GM21447 (cell line): ENCODE measurements at regions not wholly inside any gene's neighbourhood (a gene's known extent, or its start where the extent isn't known, plus 50 kb on each side); places are given as distances from the start of the nearest gene placed in this dataset.

Experiments
- ATAC-seq: cut with Tn5 transposase; IDR thresholded peaks from one replicate; pipeline ENCODE4 v1.9.1; 2021; ENCODE audit not compliant: unreplicated experiment

- no peak for ATAC-seq
Observed at GRCh38 chr2:181146171-181146570, 165.8 kb downstream of the UBE2E3 start.

DNA sequence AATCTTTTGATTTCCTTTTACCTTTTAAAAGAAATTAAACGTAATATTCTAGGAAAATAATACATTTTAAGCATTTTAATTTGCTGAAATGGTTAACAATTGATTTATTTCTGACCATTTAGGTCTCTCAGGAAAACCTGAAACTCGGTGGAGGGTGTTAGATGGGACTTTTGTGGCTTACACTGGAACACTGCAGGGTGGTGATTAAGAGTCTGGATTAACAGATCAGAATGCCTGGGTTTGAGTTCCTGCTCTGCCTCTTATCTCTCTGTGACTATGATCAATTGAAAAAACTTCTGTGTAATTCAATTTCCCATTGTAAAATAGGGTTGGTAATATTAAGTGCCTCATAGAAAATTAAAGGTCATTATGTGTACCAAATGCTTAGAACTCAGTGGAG is 168.7 kb downstream of the UBE2E3 start:
- ATAC-seq: no peak

- no peak for ATAC-seq
Observed at GRCh38 chr2:181152226-181152625, 171.8 kb downstream of the UBE2E3 start.

- no peak for ATAC-seq
Observed at GRCh38 chr2:181152701-181153100, 172.3 kb downstream of the UBE2E3 start.

DNA sequence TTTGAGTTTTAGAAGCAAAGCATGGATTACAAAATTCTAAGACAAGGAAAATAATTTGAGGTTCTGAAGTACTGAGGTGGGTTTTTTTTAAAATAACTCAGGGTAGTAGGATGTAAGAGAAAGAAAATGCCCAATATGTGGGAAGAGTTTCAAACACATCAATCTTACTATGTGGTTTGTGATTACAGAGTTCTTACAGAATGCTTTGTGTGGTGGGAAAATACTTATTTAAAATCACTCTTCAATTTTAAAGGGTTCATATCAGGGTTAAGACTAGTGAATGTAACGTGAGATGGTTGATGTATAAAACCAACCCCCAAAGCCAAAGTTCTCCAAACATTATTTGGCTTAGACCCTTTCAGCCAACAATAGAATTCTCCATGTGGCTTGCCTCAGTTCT is 173.5 kb downstream of the UBE2E3 start:
- ATAC-seq: no peak

GRCh38 chr2:181157326-181157725 is 176.9 kb downstream of the UBE2E3 start:
- no peak for ATAC-seq

- no peak for ATAC-seq
Observed at GRCh38 chr2:181158427-181158826, 178.0 kb downstream of the UBE2E3 start.

DNA sequence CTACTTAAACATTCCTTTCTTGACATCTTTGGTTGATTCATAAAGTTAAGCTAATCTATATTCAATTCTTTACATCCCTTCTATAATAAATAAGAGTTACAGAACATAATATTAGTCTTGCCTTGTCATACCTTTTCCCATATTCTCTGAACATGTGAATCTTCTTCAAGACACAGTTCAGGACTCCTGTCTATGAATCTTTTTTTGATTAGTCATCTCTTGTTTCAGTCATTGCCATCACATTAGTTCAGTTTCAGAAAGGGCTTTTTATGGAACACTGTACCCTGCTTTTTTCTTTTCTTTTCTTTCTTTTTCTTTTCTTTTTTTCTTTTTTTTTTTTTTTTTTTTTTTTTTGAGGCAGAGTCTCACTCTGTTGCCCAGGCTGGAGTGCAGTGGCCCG is 181.2 kb downstream of the UBE2E3 start:
- ATAC-seq: no peak

DNA sequence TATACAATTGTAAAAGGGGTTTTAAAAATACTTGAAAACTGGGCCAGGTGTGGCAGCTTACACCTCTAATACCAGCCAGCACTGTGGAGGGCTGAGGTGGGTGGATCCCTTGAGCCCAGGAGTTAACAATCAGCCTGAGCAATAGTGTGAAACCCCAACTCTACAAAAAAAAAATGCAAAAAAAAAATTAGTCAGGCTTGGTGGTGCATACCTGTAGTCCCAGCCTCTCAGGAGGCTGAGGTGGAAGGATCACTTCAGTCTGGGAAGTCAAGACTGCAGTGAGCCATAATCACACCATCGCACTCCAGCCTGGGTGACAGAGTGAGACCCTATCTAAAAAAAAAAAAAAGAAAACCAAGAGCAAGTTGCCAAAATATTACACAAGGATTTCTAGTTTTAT is 182.7 kb downstream of the UBE2E3 start:
- no peak for ATAC-seq

DNA sequence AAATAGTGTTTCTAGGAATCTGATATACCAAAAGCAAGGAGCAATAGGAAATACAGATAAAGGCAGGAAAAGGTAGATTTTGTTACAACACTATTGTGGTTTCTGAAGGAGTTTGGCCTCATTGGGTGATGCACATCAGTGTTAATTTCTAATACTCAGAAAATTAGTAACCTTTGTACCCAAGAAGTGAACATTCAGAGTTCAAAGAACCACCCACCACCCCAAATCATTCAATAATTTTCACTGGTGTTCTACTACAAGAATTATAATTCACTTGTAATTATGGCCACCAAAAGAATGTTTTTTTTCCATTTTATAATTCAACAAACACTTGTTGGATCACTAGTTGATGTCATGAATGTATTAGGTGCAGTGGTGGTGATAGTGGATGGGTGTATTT is 183.3 kb downstream of the UBE2E3 start:
- no peak for ATAC-seq

- ATAC-seq: peak; percentile 50
Observed at GRCh38 chr2:181164699-181165098, 184.3 kb downstream of the UBE2E3 start.

DNA sequence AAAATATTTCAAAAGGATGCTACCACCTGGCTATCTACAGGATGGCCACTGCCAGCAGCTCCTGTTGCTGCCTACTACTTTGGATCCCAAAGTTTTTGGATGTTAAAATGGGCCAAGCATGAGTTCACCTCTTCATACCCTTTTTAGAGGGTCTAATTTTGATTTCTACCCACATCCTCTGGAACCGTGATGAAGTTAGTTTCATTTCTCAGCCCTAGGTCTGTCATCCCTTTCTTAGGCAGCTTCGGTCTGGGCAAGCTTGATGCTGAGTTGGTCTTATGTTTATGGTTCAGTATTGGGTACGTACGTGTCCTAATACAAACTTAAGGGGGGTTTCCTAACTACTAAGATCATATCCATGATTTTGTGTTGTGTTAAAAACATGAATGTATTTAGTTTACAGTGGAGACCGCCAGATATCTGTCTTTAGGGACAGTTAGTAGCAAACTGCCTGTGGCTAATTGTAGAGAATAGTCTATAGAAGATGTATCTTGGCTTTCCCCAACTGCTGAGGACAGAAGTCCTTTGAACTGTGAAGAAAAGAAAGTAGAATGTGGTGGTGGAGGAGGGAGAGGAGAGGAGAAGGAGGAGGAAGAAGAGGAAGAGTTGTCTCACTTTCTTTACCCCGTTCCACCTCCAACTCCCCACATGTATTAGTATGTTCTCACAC is 184.9 kb downstream of the UBE2E3 start:
- peak; percentile 51 for ATAC-seq

DNA sequence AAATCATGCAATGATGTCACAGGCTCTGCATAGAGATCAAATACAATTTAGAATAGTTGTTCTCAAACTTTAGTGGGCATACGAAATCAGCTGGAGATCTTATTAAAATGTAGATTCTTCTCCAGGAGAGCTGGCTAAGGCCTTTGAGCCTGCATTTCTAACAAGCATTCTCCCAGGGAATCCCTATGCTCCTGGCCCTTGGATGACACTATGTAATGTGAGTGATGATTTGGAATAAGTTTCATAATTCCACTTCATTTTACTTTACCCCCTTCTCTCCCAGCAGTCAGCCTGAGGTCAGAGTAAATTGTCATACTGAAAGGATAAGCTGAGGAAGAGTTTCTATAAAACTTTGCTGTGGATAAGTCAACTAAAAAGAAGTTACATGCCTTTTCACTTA is 189.1 kb downstream of the UBE2E3 start:
- ATAC-seq: no peak

- ATAC-seq: no peak
Observed at GRCh38 chr2:181170256-181170655, 189.9 kb downstream of the UBE2E3 start.

GRCh38 chr2:181172676-181173075 is 192.3 kb downstream of the UBE2E3 start:
- ATAC-seq: no peak

- ATAC-seq: peak; percentile 53
Observed at GRCh38 chr2:181174611-181175580, 194.5 kb downstream of the UBE2E3 start.

DNA sequence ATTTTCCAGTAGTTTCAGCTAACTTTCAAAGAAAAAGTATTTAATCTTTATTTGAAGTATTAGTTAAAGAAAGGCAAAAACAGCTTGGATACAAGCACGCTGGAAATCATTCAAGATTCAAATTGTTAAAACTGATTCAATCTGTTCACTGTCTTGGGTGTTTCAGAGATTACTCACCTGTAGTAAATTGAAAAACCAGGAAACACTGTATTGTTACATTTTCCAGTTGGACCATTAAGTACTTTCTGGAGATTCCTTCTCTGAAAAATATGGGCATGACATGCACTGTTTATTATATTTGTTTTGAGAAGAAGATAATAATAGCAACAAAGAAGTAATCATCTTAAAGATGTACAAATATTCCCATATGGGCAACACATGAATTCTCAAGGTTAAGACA is 196.1 kb downstream of the UBE2E3 start:
- ATAC-seq: no peak

- no peak for ATAC-seq
Observed at GRCh38 chr2:181177376-181177775, 197.0 kb downstream of the UBE2E3 start.

DNA sequence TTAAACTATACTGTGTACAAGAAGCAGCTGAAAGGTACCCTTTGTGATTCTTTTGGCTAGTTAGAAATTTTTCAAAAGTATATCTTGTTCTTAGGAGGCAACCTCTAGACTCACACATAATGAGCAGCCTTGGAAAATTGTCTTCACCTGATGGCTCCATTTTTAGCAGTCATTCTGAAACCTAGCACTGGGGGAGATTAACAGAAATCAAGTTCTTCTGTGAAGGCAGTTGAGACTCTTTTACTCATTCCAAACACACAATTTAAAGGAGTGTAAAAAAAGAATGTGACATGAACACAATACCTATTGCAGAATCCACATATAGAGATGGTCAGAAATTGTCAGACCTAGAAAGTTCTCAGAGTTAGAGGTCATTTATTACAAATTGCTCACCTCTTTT is 197.7 kb downstream of the UBE2E3 start:
- ATAC-seq: no peak

GRCh38 chr2:181178823-181179412 is 198.5 kb downstream of the UBE2E3 start:
- no peak for ATAC-seq

DNA sequence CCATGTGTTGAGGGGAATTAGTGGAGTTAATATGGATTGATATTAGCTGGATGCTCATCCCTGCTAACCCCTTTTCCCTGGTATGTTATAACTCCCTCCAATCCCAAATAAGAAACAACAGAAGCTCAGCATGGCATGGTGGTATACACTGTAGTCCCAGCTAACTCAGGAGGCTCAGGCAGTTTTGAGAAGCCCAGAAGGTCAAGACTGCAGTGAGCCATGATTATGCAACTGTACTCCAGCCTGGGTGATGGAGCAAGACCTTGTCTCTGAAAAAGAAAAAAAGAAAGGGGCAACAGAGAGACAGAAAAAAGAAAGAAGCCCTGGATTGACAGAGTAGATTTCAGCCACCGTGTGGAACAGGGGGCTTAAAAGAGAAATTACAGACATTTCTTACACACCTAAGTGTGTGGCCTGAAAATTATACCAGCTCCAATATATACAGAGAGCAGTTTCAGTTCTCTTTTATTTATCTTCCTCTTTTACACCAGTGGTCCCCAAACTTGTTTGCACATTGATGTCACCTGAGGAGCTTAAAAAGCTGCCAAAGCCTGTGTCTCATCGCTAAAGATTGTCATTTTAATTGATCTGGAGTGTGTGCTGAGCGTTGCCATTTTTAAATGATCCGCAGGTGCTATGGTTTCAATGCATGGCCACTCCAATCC is 203.6 kb downstream of the UBE2E3 start:
- ATAC-seq: peak; percentile 99
